Endothelial cell of umbilical vein (primary cell): ENCODE measurements at regions not wholly inside any gene's neighbourhood (a gene's known extent, or its start where the extent isn't known, plus 50 kb on each side); places are given as distances from the start of the nearest gene placed in this dataset.

Experiments used
- BruUV-seq: library from RNA; stranded (reverse); fragments of 400-500 nt; replicated peaks from 2 replicates; lab custom pipeline; 2021; lab: Mats Ljungman, UMichigan
- CTCF ChIA-PET: fragments of 300-600, 350-600 bp; sonication (Branson Sonifier 250); formaldehyde crosslinking; loops from one replicate; lab custom pipeline; 2021; ENCODE audit warnings: antibody characterized with exemption, inconsistent platforms; lab: Charles Lee
- POLR2A ChIA-PET: fragments of 300-600, 350-600 bp; sonication (Branson Sonifier 250); formaldehyde crosslinking; loops from one replicate; lab custom pipeline; 2021; ENCODE audit warnings: antibody characterized with exemption, inconsistent platforms; lab: Charles Lee
- DNase-seq: peaks from one replicate; pipeline ENCODE4 v3.0.0-alpha.2; 2011; ENCODE audit warnings: low read depth, low spot score
- FAIRE-seq: peaks from 2 replicates; lab custom pipeline; 2011; peaks lifted over from hg19 to GRCh38; lab: Jason Lieb, UNC
- H2AFZ ChIP-seq: 2 replicates; pipeline ENCODE4 v1.6.0; 2012; ENCODE audit warnings: low read depth, low read length, control low read depth, inconsistent platforms
- H3K27ac ChIP-seq: 2 replicates; pipeline ENCODE4 v1.5.1; 2011; ENCODE audit warnings: low read depth, mild to moderate bottlenecking, control low read depth, low read length, moderate library complexity; ENCODE audit not compliant: insufficient read depth
- H3K27me3 ChIP-seq, 2 experiments: 2 replicates each; pipeline versions ENCODE4 v1.6.0 to v1.6.1; 2011; ENCODE audit warnings: low read length in 2 of 2, mixed read lengths in 1 of 2; ENCODE audit not compliant: control insufficient read depth in 2 of 2, insufficient read depth in 2 of 2
- H3K36me3 ChIP-seq, 2 experiments: 2 replicates in 1 of 2; 3 replicates in 1 of 2; pipeline ENCODE4 v1.5.1; 2011; ENCODE audit warnings: low read length in 2 of 2, mild to moderate bottlenecking in 1 of 2, moderate library complexity in 1 of 2; ENCODE audit not compliant: control insufficient read depth in 2 of 2, insufficient read depth in 2 of 2; ENCODE audit errors: extremely low read depth in 1 of 2
- H3K4me1 ChIP-seq: 3 replicates; pipeline ENCODE4 v1.5.1; 2011; ENCODE audit warnings: mild to moderate bottlenecking, low read length; ENCODE audit not compliant: control insufficient read depth, insufficient read depth; ENCODE audit errors: extremely low read depth
- H3K4me2 ChIP-seq: 2 replicates; pipeline ENCODE4 v1.6.1; 2011; ENCODE audit warnings: low read length, control low read depth, mixed read lengths; ENCODE audit not compliant: insufficient read depth
- H3K4me3 ChIP-seq, 3 experiments: fragments of 200-600 bp in 1 of 3; sonication (generic), shearing (Covaris generic) in 1 of 3; replicated peaks in 1 of 3; 2 replicates each; pipeline ENCODE4 v1.5.1; 2011 to 2016; ENCODE audit warnings: control low read depth in 3 of 3, low read length in 3 of 3, mild to moderate bottlenecking in 2 of 3, inconsistent platforms in 1 of 3, low read depth in 1 of 3, moderate library complexity in 1 of 3; ENCODE audit not compliant: insufficient read depth in 1 of 3
- H3K79me2 ChIP-seq: 2 replicates; pipeline ENCODE4 v1.6.0; 2012; ENCODE audit warnings: low read length, inconsistent platforms; ENCODE audit not compliant: control insufficient read depth, insufficient read depth
- H3K9ac ChIP-seq: replicated peaks from 2 replicates; pipeline ENCODE3; 2011; ENCODE audit warnings: low read length, control low read depth; ENCODE audit not compliant: insufficient read depth; ENCODE audit errors: extremely low read depth
- H3K9me1 ChIP-seq: replicated peaks from 3 replicates; pipeline ENCODE4 v1.6.0; 2011; ENCODE audit warnings: mild to moderate bottlenecking, low read length; ENCODE audit not compliant: control insufficient read depth, insufficient read depth; ENCODE audit errors: extremely low read depth
- H3K9me3 ChIP-seq: replicated peaks from 2 replicates; pipeline ENCODE4 v1.5.1; 2012; ENCODE audit warnings: low read length, inconsistent platforms; ENCODE audit not compliant: control insufficient read depth, insufficient read depth
- H4K20me1 ChIP-seq: replicated peaks from 2 replicates; pipeline ENCODE3; 2011; ENCODE audit warnings: mild to moderate bottlenecking, low read length; ENCODE audit not compliant: control insufficient read depth, insufficient read depth; ENCODE audit errors: extremely low read depth
- CTCF ChIP-seq, 2 donors: IDR thresholded peaks; 1 replicate in 1 of 2; 2 replicates in 1 of 2; pipeline ENCODE4 v1.5.1; 2011; ENCODE audit warnings: low read length in 2 of 2, mild to moderate bottlenecking in 2 of 2, moderate library complexity in 2 of 2, control low read depth in 1 of 2, inconsistent platforms in 1 of 2, low read depth in 1 of 2; ENCODE audit not compliant: insufficient read depth in 1 of 2; ENCODE audit errors: extremely low read depth in 1 of 2
- EZH2 ChIP-seq: IDR thresholded peaks from 2 replicates; pipeline ENCODE4 v1.6.1; 2012; ENCODE audit warnings: borderline replicate concordance, low read depth, mild to moderate bottlenecking, moderate library complexity, low read length, inconsistent platforms; ENCODE audit not compliant: severe bottlenecking
- FOS ChIP-seq: IDR thresholded peaks from 2 replicates; pipeline ENCODE4 v1.6.1; 2011; ENCODE audit warnings: mild to moderate bottlenecking, low read length, moderate library complexity, borderline replicate concordance; ENCODE audit not compliant: insufficient read depth
- GATA2 ChIP-seq: IDR thresholded peaks from 2 replicates; pipeline ENCODE4 v1.7.0; 2011; ENCODE audit warnings: low read depth, mild to moderate bottlenecking, moderate library complexity, mixed read lengths, low read length; ENCODE audit not compliant: insufficient read length, insufficient read depth
- JUN ChIP-seq: IDR thresholded peaks from 2 replicates; pipeline ENCODE4 v1.6.1; 2011; ENCODE audit warnings: borderline replicate concordance, low read depth; ENCODE audit not compliant: insufficient read length, insufficient read depth
- MYC ChIP-seq: IDR thresholded peaks from one replicate; pipeline ENCODE4 v1.6.1; 2011; ENCODE audit warnings: mild to moderate bottlenecking, low read depth, low read length
- POLR2A ChIP-seq: IDR thresholded peaks from 2 replicates; pipeline ENCODE4 v1.6.1; 2012; ENCODE audit warnings: low read depth, mild to moderate bottlenecking, control low read depth, low read length
- POLR2AphosphoS5 ChIP-seq: IDR thresholded peaks from 2 replicates; pipeline ENCODE4 v1.6.1; 2012; ENCODE audit warnings: low read depth, mild to moderate bottlenecking, control low read depth, low read length, moderate library complexity; ENCODE audit not compliant: insufficient read depth
- dilution Hi-C: fragments of 300-500 bp; cut with MboI; formaldehyde crosslinking; loops from one replicate; pipeline ENCODE4 v1.15.0; 2019; ENCODE audit warnings: low sequenced_read_pairs; ENCODE audit not compliant: extremely low pct_ligation_motif_present
- intact Hi-C: fragments of 100-400 bp; cut with micrococcal nuclease; formaldehyde crosslinking; loops from one replicate; pipeline ENCODE4 v1.10.0; 2022
- TF ChIP-seq, protein P1 (sequence below): IDR thresholded peaks from 2 replicates; pipeline ENCODE4 v1.6.1; 2011; ENCODE audit not compliant: insufficient read depth, insufficient read length

DNA sequence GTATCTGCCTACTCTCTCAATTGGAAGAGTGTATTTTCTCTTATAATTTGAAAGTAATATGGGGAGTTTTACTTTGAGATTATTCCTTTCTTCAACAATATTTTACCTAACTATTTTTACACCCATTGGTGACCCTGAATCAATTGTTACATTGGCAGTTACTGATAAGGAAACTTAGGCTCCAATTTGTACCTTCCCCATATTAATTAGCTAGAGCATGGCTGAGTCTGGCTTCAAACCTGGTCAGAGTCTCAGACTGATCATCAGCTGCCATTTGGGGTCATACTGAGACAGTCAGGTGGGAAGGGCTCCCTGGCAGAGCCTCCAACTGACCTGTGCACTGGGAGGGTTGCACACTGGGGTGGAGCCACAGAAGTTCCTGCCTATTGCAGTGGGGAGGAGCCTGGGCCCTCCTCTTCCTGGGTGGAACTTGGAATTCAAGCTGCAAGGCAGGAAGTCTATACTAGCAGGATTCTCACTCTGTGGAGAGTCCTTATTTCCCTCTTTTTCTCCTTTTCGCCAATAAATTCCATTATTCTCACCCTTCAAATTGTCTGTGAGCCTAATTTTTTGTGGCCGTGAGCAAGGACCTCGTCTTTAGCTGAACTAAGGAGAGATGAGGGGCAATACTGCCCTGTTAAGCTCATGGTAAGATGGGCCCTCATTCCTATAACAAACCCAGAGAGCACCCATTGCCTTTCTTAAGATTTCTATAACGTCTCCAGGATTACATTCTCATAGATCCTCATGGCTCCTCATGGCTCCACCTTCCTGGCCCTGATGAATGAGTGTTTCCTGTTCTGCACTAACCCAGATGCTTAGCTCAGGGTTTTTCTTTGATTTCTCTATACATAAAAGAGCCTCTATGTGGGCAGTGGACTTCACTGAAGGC lies 285.1 kb downstream of the ADGB start:
- BruUV-seq = no TSS peak
- Histone ChIP-seq H3K9me3 (no peaks in the 10 kb centered on the region), H3K9me1 (no peaks in the 10 kb centered on the region), H4K20me1 (no peaks in the 10 kb centered on the region), H2AFZ (no peak overlapping the region), H3K27ac (no peak overlapping the region), H3K79me2 (no peaks in the 10 kb centered on the region), H3K27me3 (no peaks in the 10 kb centered on the region), H3K4me1 (no peaks in the 10 kb centered on the region), H3K4me2 (no peak overlapping the region), H3K36me3 (no peaks in the 10 kb centered on the region), H3K4me3 (no peak overlapping the region), H3K9ac (no peak overlapping the region)
- CTCF ChIA-PET = no interaction called here
- intact Hi-C loops = no loop called here
- no peak for FAIRE-seq
- no peak for TF ChIP-seq POLR2A
- no peak for TF ChIP-seq POLR2AphosphoS5
- no peak for TF ChIP-seq JUN
- no peak for TF ChIP-seq GATA2
- TF ChIP-seq FOS = no peak
- TF ChIP-seq EZH2 = no peak
- TF ChIP-seq CTCF (IDR thresholded peaks at IDR 0.05; ENCODE audit: extremely low read depth in 1 of 2, insufficient read depth in 1 of 2, low read depth in 1 of 2, low read length in 2 of 2) = no peak
- TF ChIP-seq MYC = no peak
- TF ChIP-seq, protein P1, sequence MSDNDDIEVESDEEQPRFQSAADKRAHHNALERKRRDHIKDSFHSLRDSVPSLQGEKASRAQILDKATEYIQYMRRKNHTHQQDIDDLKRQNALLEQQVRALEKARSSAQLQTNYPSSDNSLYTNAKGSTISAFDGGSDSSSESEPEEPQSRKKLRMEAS = no peak
- dilution Hi-C loops = no loop called here
- POLR2A ChIA-PET = no interaction called here
- DNase-seq = no peak
